BE2C (cell line): ENCODE measurements at regions not wholly inside any gene's neighbourhood (a gene's known extent, or its start where the extent isn't known, plus 50 kb on each side); places are given as distances from the start of the nearest gene placed in this dataset.

Source experiments
- DNase-seq: peaks from one replicate; pipeline ENCODE4 v3.0.0-alpha.2; 2020
- H3K27me3 ChIP-seq: fragments of 250-450 bp; sonication (Bioruptor Pico); 2 replicates; pipeline ENCODE4 v1.5.1; 2020; ENCODE audit warnings: mild to moderate bottlenecking
- H3K36me3 ChIP-seq: fragments of 250-450 bp; sonication (Bioruptor Pico); 2 replicates; pipeline ENCODE4 v1.5.1; 2020; ENCODE audit warnings: mild to moderate bottlenecking
- H3K4me1 ChIP-seq: fragments of 250-450 bp; sonication (Bioruptor Pico); 2 replicates; pipeline ENCODE4 v1.5.1; 2020
- H3K4me3 ChIP-seq: 2 replicates; pipeline ENCODE4 v1.5.1; 2011; ENCODE audit warnings: low read depth, low read length
- H3K9me3 ChIP-seq: fragments of 250-450 bp; sonication (Bioruptor Pico); 2 replicates; pipeline ENCODE4 v1.5.1; 2020
- CTCF ChIP-seq: IDR thresholded peaks from 2 replicates; pipeline ENCODE4 v1.5.1; 2012; ENCODE audit warnings: mild to moderate bottlenecking, low read depth, low read length

- Histone ChIP-seq H3K27me3 (no peaks in the 10 kb centered on the region), H3K4me1 (peaks cover 25% of the 10 kb centered on the region), H3K9me3 (no peaks in the 10 kb centered on the region), H3K36me3 (no peaks in the 10 kb centered on the region), H3K4me3 (no peak overlapping the region)
- DNase-seq, result no peak
- TF ChIP-seq CTCF, result no peak
These were observed 140.2 kb downstream of the VEGFA start for GRCh38 chr6:43910149-43910637.

- TF ChIP-seq CTCF, result no peak
- no peak for DNase-seq
- H3K27me3 ChIP-seq, result no peaks in the 10 kb centered on the region
- H3K9me3 ChIP-seq, result no peaks in the 10 kb centered on the region
- H3K36me3 ChIP-seq, result no peaks in the 10 kb centered on the region
- H3K4me3 ChIP-seq, result no peak overlapping the region
- H3K4me1 ChIP-seq, result peaks cover 21% of the 10 kb centered on the region
These were observed 139.6 kb downstream of the VEGFA start for GRCh38 chr6:43909474-43910148.

- H3K4me1 ChIP-seq, result peaks cover 19% of the 10 kb centered on the region
- no peak overlapping the region for H3K4me3 ChIP-seq
- H3K36me3 ChIP-seq, result no peaks in the 10 kb centered on the region
- no peaks in the 10 kb centered on the region for H3K27me3 ChIP-seq
- peak; percentile 39 for DNase-seq
- no peaks in the 10 kb centered on the region for H3K9me3 ChIP-seq
- no peak for TF ChIP-seq CTCF
These were observed 137.9 kb downstream of the VEGFA start for GRCh38 chr6:43907789-43908472.

- Histone ChIP-seq H3K9me3 (no peaks in the 10 kb centered on the region), H3K36me3 (no peaks in the 10 kb centered on the region), H3K27me3 (no peaks in the 10 kb centered on the region), H3K4me1 (peaks cover 19% of the 10 kb centered on the region), H3K4me3 (no peak overlapping the region)
- no peak for DNase-seq
- no peak for TF ChIP-seq CTCF
These were observed 137.3 kb downstream of the VEGFA start for GRCh38 chr6:43907312-43907711.

GRCh38 chr6:43904311-43905123, 134.5 kb downstream of the VEGFA start:
- TF ChIP-seq CTCF, result no peak
- Histone ChIP-seq H3K9me3 (no peaks in the 10 kb centered on the region), H3K27me3 (no peaks in the 10 kb centered on the region), H3K36me3 (no peaks in the 10 kb centered on the region), H3K4me3 (no peak overlapping the region), H3K4me1 (peaks cover 25% of the 10 kb centered on the region)
- no peak for DNase-seq
